Mesenchymal stem cell (in vitro differentiated cells and primary cell): ENCODE measurements at regions not wholly inside any gene's neighbourhood (a gene's known extent, or its start where the extent isn't known, plus 50 kb on each side); places are given as distances from the start of the nearest gene placed in this dataset.

Source experiments
- DNase-seq: peaks from one replicate; pipeline ENCODE4 v3.0.0-alpha.2; 2013
- H2AFZ ChIP-seq: one replicate; pipeline ENCODE4 v1.6.1; 2013; ENCODE audit warnings: low read depth, mild to moderate bottlenecking, control low read depth, inconsistent platforms, low read length, moderate library complexity
- H2AK5ac ChIP-seq: 2 replicates; pipeline ENCODE4 v1.6.1; 2013; ENCODE audit warnings: low read length, moderate library complexity, mild to moderate bottlenecking, inconsistent platforms; ENCODE audit not compliant: severe bottlenecking
- H2BK120ac ChIP-seq: one replicate; pipeline ENCODE4 v1.6.1; 2013; ENCODE audit warnings: low read depth, mild to moderate bottlenecking, inconsistent platforms, low read length, moderate library complexity
- H2BK12ac ChIP-seq, 2 experiments: one replicate each; pipeline ENCODE4 v1.6.1; 2013; ENCODE audit warnings: inconsistent platforms in 2 of 2, low read length in 2 of 2, mild to moderate bottlenecking in 2 of 2, moderate library complexity in 2 of 2, control low read depth in 1 of 2
- H2BK15ac ChIP-seq: one replicate; pipeline ENCODE4 v1.6.1; 2013; ENCODE audit warnings: mild to moderate bottlenecking, low read depth, inconsistent platforms; ENCODE audit not compliant: poor library complexity, severe bottlenecking
- H2BK5ac ChIP-seq: 2 replicates; pipeline ENCODE4 v1.6.1; 2013; ENCODE audit warnings: low read depth, mild to moderate bottlenecking, low read length, control low read depth, inconsistent platforms; ENCODE audit not compliant: poor library complexity, severe bottlenecking
- H3K14ac ChIP-seq, 2 experiments: one replicate each; pipeline ENCODE4 v1.6.1; 2013; ENCODE audit warnings: inconsistent platforms in 2 of 2, low read length in 2 of 2, control low read depth in 1 of 2, mild to moderate bottlenecking in 1 of 2, moderate library complexity in 1 of 2
- H3K18ac ChIP-seq, 2 experiments: one replicate each; pipeline ENCODE4 v1.6.1; 2013; ENCODE audit warnings: inconsistent platforms in 2 of 2, low read length in 2 of 2, control low read depth in 1 of 2, low read depth in 1 of 2, mild to moderate bottlenecking in 1 of 2
- H3K23ac ChIP-seq, 2 experiments: one replicate each; pipeline ENCODE4 v1.6.1; 2013; ENCODE audit warnings: inconsistent platforms in 2 of 2, low read length in 2 of 2, mild to moderate bottlenecking in 2 of 2, moderate library complexity in 2 of 2, control low read depth in 1 of 2
- H3K27ac ChIP-seq: 2 replicates; pipeline ENCODE4 v1.5.1; 2013; ENCODE audit warnings: mild to moderate bottlenecking, moderate library complexity, low read length, control low read depth, inconsistent platforms; ENCODE audit not compliant: poor library complexity, severe bottlenecking
- H3K27me3 ChIP-seq, 2 experiments: 2 replicates each; pipeline versions ENCODE4 v1.6.1 to v1.7.0; 2013; ENCODE audit warnings: low read length in 2 of 2, mild to moderate bottlenecking in 2 of 2, moderate library complexity in 2 of 2, control low read depth in 1 of 2, inconsistent platforms in 1 of 2; ENCODE audit not compliant: control insufficient read depth in 1 of 2, insufficient read depth in 1 of 2
- H3K36me3 ChIP-seq, 2 experiments: 2 replicates each; pipeline versions ENCODE4 v1.6.1 to v1.7.0; 2013; ENCODE audit warnings: low read length in 2 of 2, control low read depth in 1 of 2, inconsistent platforms in 1 of 2, low read depth in 1 of 2, mild to moderate bottlenecking in 1 of 2; ENCODE audit not compliant: insufficient read depth in 2 of 2, control insufficient read depth in 1 of 2
- H3K4ac ChIP-seq, 2 experiments: one replicate each; pipeline ENCODE4 v1.6.1; 2013; ENCODE audit warnings: inconsistent platforms in 2 of 2, low read length in 2 of 2, mild to moderate bottlenecking in 2 of 2, moderate library complexity in 2 of 2, control low read depth in 1 of 2, low read depth in 1 of 2
- H3K4me1 ChIP-seq: 2 replicates; pipeline ENCODE4 v1.6.1; 2013; ENCODE audit warnings: low read depth, low read length, control low read depth; ENCODE audit not compliant: control insufficient read depth, insufficient read depth
- H3K4me2 ChIP-seq: 2 replicates; pipeline ENCODE4 v1.6.1; 2013; ENCODE audit warnings: low read length, mild to moderate bottlenecking, inconsistent platforms; ENCODE audit not compliant: poor library complexity, severe bottlenecking
- H3K4me3 ChIP-seq, 2 experiments: 2 replicates each; pipeline versions ENCODE4 v1.5.1 to v1.7.0; 2013; ENCODE audit warnings: low read length in 2 of 2, mild to moderate bottlenecking in 2 of 2, control low read depth in 1 of 2, low read depth in 1 of 2; ENCODE audit not compliant: insufficient read depth in 1 of 2
- H3K79me1 ChIP-seq: replicated peaks from 2 replicates; pipeline ENCODE4 v1.6.1; 2013; ENCODE audit warnings: mild to moderate bottlenecking, control low read depth, low read length, inconsistent platforms; ENCODE audit not compliant: poor library complexity, severe bottlenecking
- H3K9ac ChIP-seq: 2 replicates; pipeline ENCODE4 v1.7.0; 2013; ENCODE audit warnings: mild to moderate bottlenecking, low read length, moderate library complexity
- H3K9me3 ChIP-seq: 2 replicates; pipeline ENCODE4 v1.7.0; 2013; ENCODE audit warnings: mild to moderate bottlenecking, low read length; ENCODE audit not compliant: control insufficient read depth
- H4K8ac ChIP-seq: one replicate; pipeline ENCODE4 v1.6.1; 2013; ENCODE audit warnings: inconsistent platforms, mild to moderate bottlenecking, low read length, moderate library complexity
- H4K91ac ChIP-seq: one replicate; pipeline ENCODE4 v1.6.1; 2013; ENCODE audit warnings: mild to moderate bottlenecking, low read length, inconsistent platforms
- WGBS: methylation state at CpG from one replicate; pipeline ENCODE4 v1.1.7; 2013; ENCODE audit warnings: mixed read lengths; 5-methylcytosine and 5-hydroxymethylcytosine counted together

DNA sequence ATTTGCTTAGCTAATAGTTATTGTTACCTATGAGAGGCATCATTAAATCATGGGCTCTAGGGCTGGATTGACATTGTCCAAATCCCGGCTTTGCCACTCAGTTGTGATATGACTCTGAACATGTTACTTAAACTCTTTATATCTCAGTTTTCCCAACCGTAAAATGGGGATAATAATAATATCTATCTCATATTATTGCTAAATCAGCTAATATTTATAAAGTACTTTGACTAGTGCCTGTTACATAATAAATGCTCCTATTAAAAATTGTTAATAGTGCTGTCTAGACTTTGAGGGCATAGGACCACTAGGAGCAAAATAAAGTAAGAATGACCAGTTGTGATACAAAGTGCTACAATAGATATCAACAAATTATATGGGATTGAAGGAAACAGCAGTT is 376.3 kb upstream of the FIGN start:
- H3K9ac ChIP-seq, result no peak overlapping the region
- no peak overlapping the region for H3K27ac ChIP-seq
- no peak overlapping the region for H2AK5ac ChIP-seq
- H3K9me3 ChIP-seq, result no peaks in the 10 kb centered on the region
- H3K23ac ChIP-seq, result no peak overlapping the region
- H3K4me1 ChIP-seq, result no peaks in the 10 kb centered on the region
- no peak overlapping the region for H2BK120ac ChIP-seq
- no peak overlapping the region for H2AFZ ChIP-seq
- 100% methylated on average over 1 of the region's 2 CpGs for WGBS
- H4K8ac ChIP-seq, result no peak overlapping the region
- no peak overlapping the region for H2BK15ac ChIP-seq
- H3K79me1 ChIP-seq, result no peaks in the 10 kb centered on the region
- H3K4ac ChIP-seq, result no peak overlapping the region
- H3K18ac ChIP-seq, result no peak overlapping the region
- H2BK5ac ChIP-seq, result no peak overlapping the region
- no peak overlapping the region for H3K4me2 ChIP-seq
- H3K4me3 ChIP-seq, result no peak overlapping the region
- H3K14ac ChIP-seq, result no peak overlapping the region
- no peaks in the 10 kb centered on the region for H3K36me3 ChIP-seq
- no peak overlapping the region for H4K91ac ChIP-seq
- H3K27me3 ChIP-seq, result no peaks in the 10 kb centered on the region
- H2BK12ac ChIP-seq, result no peak overlapping the region
- DNase-seq, result no peak

DNA sequence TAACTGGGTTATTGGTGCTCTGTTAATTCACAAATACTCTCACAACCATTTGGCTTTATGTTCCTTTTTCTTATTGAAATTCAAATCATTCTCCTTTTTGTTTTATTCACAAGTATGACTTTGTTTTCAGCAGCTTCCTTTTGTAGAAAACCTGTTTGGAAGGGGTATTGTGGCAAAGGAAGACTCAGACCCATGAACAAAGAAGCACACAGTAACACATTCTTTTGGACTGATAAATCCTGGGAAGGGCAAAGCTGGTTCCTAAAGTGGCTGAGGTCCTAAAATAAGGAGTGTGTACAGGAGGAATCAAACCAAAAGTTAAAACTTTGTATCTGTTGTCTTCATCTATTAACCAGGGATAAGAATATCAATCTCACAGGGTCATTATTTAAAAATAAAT is 374.7 kb upstream of the FIGN start:
- no peaks in the 10 kb centered on the region for H3K27me3 ChIP-seq
- H3K79me1 ChIP-seq, result no peaks in the 10 kb centered on the region
- no peak overlapping the region for H2AFZ ChIP-seq
- no peak overlapping the region for H2BK15ac ChIP-seq
- no peak overlapping the region for H3K4me3 ChIP-seq
- no peak overlapping the region for H2BK120ac ChIP-seq
- H3K23ac ChIP-seq, result no peak overlapping the region
- H3K14ac ChIP-seq, result no peak overlapping the region
- H2AK5ac ChIP-seq, result no peak overlapping the region
- no peak overlapping the region for H3K18ac ChIP-seq
- H4K91ac ChIP-seq, result no peak overlapping the region
- H3K4ac ChIP-seq, result no peak overlapping the region
- H3K36me3 ChIP-seq, result no peaks in the 10 kb centered on the region
- DNase-seq, result no peak
- no peaks in the 10 kb centered on the region for H3K9me3 ChIP-seq
- no peak overlapping the region for H4K8ac ChIP-seq
- H3K9ac ChIP-seq, result no peak overlapping the region
- H2BK5ac ChIP-seq, result no peak overlapping the region
- no peak overlapping the region for H3K27ac ChIP-seq
- no peaks in the 10 kb centered on the region for H3K4me1 ChIP-seq
- no peak overlapping the region for H2BK12ac ChIP-seq
- no peak overlapping the region for H3K4me2 ChIP-seq

DNA sequence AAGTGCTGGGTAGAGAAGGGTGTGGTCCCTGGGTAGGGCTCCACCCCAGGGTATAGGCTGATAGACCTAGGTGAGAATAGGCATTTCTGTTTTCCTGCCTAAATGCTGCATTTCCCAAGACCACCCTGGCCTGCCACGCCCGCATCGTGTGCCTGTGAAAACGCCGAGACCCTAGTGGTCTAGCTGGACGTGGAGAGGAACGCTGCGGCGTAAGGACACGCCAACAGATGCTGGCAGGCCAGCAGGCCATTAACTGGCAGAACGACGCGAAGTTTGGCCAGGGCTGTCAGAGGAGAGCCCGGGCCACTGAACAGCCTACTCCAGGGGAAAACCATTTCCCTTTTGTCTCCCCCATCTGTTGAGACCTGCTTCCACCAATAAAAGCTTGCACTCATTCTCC is 373.2 kb upstream of the FIGN start:
- Histone ChIP-seq H2BK15ac (no peak overlapping the region), H4K8ac (no peak overlapping the region), H4K91ac (no peak overlapping the region), H2BK120ac (no peak overlapping the region), H3K79me1 (no peaks in the 10 kb centered on the region), H3K4me3 (no peak overlapping the region), H2AK5ac (no peak overlapping the region), H3K9me3 (no peaks in the 10 kb centered on the region), H3K9ac (no peak overlapping the region), H3K27me3 (no peaks in the 10 kb centered on the region), H2BK12ac (no peak overlapping the region), H2BK5ac (no peak overlapping the region), H2AFZ (no peak overlapping the region), H3K4ac (no peak overlapping the region), H3K27ac (no peak overlapping the region), H3K14ac (no peak overlapping the region), H3K36me3 (no peaks in the 10 kb centered on the region), H3K23ac (no peak overlapping the region), H3K18ac (no peak overlapping the region), H3K4me2 (no peak overlapping the region), H3K4me1 (no peaks in the 10 kb centered on the region)
- 92% methylated on average over 14 of the region's 14 CpGs for WGBS
- DNase-seq, result no peak

GRCh38 chr2:164103271-164103670 is 367.5 kb upstream of the FIGN start:
- H2AFZ ChIP-seq, result no peak overlapping the region
- H3K36me3 ChIP-seq, result no peaks in the 10 kb centered on the region
- H3K9ac ChIP-seq, result no peak overlapping the region
- H3K27me3 ChIP-seq, result no peaks in the 10 kb centered on the region
- no peak overlapping the region for H3K23ac ChIP-seq
- no peak overlapping the region for H2BK120ac ChIP-seq
- no peak for DNase-seq
- no peak overlapping the region for H4K91ac ChIP-seq
- no peaks in the 10 kb centered on the region for H3K79me1 ChIP-seq
- no peak overlapping the region for H2AK5ac ChIP-seq
- no peaks in the 10 kb centered on the region for H3K9me3 ChIP-seq
- no peak overlapping the region for H2BK15ac ChIP-seq
- no peak overlapping the region for H2BK5ac ChIP-seq
- no peak overlapping the region for H3K14ac ChIP-seq
- no peak overlapping the region for H3K18ac ChIP-seq
- H3K4me3 ChIP-seq, result no peak overlapping the region
- no peak overlapping the region for H3K4ac ChIP-seq
- H3K4me1 ChIP-seq, result no peaks in the 10 kb centered on the region
- no peak overlapping the region for H3K27ac ChIP-seq
- H2BK12ac ChIP-seq, result no peak overlapping the region
- no peak overlapping the region for H3K4me2 ChIP-seq
- 50% methylated on average over 4 of the region's 6 CpGs for WGBS
- H4K8ac ChIP-seq, result no peak overlapping the region
